Epithelial cell of proximal tubule (primary cell): ENCODE measurements at regions not wholly inside any gene's neighbourhood (a gene's known extent, or its start where the extent isn't known, plus 50 kb on each side); places are given as distances from the start of the nearest gene placed in this dataset.

Experiments
- DNase-seq: peaks from one replicate; pipeline ENCODE4 v3.0.0-alpha.2; 2011; ENCODE audit warnings: low read depth
- H3K4me3 ChIP-seq: 2 replicates; pipeline ENCODE4 v1.5.1; 2011; ENCODE audit warnings: low read depth, mild to moderate bottlenecking, low read length
- CTCF ChIP-seq: conservative IDR thresholded peaks from 2 replicates; pipeline ENCODE4 v1.5.1; 2012; ENCODE audit warnings: low read depth, mild to moderate bottlenecking, low read length

GRCh38 chr3:78462021-78462420 lies 1305.8 kb downstream of the ROBO1 start:
- TF ChIP-seq CTCF = no peak
- no peak overlapping the region for H3K4me3 ChIP-seq
- DNase-seq = no peak

- DNase-seq = no peak
- TF ChIP-seq CTCF = no peak
- H3K4me3 ChIP-seq = no peak overlapping the region
Observed at GRCh38 chr3:78476076-78476475, 1291.7 kb downstream of the ROBO1 start.

- no peak for TF ChIP-seq CTCF
- no peak overlapping the region for H3K4me3 ChIP-seq
- DNase-seq = no peak
Observed at GRCh38 chr3:78481050-78481449, 1286.7 kb downstream of the ROBO1 start.

- no peak overlapping the region for H3K4me3 ChIP-seq
- TF ChIP-seq CTCF = no peak
- DNase-seq = no peak
Observed at GRCh38 chr3:78483090-78483489, 1284.7 kb downstream of the ROBO1 start.

- no peak for DNase-seq
- no peak for TF ChIP-seq CTCF
- no peak overlapping the region for H3K4me3 ChIP-seq
Observed at GRCh38 chr3:78494851-78495250, 1272.9 kb downstream of the ROBO1 start.

- TF ChIP-seq CTCF = no peak
- DNase-seq = no peak
- H3K4me3 ChIP-seq = no peak overlapping the region
Observed at GRCh38 chr3:78495301-78495700, 1272.5 kb downstream of the ROBO1 start.

GRCh38 chr3:78496501-78496900 lies 1271.3 kb downstream of the ROBO1 start:
- no peak for TF ChIP-seq CTCF
- no peak overlapping the region for H3K4me3 ChIP-seq
- no peak for DNase-seq
